GM23338 (cell line): ENCODE measurements at regions not wholly inside any gene's neighbourhood (a gene's known extent, or its start where the extent isn't known, plus 50 kb on each side); places are given as distances from the start of the nearest gene placed in this dataset.

ENCODE experiments used
- ATAC-seq: fragments of 200-7000 bp; cut with Tn5 transposase; 3 replicates; pipeline ENCODE4 v1.9.1; 2020
- DNase-seq: peaks from one replicate; pipeline ENCODE4 v3.0.0-alpha.2; 2015; ENCODE audit warnings: low spot score
- H2AFZ ChIP-seq: fragments of 200-600 bp; sonication (generic); 2 replicates; pipeline ENCODE4 v1.8.0; 2016; ENCODE audit warnings: antibody characterized with exemption, mild to moderate bottlenecking, moderate library complexity
- H3F3A ChIP-seq: fragments of 200-600 bp; sonication (generic); replicated peaks from 2 replicates; pipeline ENCODE4 v1.8.0; 2017; ENCODE audit warnings: antibody characterized with exemption, mixed run types, low read depth
- H3K27ac ChIP-seq: fragments of 200-600 bp; sonication (generic); 2 replicates; pipeline ENCODE4 v1.6.1; 2016; ENCODE audit warnings: low read depth
- H3K27me3 ChIP-seq: fragments of 200-600 bp; sonication (generic); 2 replicates; pipeline ENCODE4 v1.8.0; 2016; ENCODE audit warnings: mild to moderate bottlenecking, mixed run types, moderate library complexity; ENCODE audit not compliant: insufficient read depth
- H3K36me3 ChIP-seq: fragments of 200-600 bp; sonication (generic); 2 replicates; pipeline ENCODE4 v1.8.0; 2016; ENCODE audit warnings: mild to moderate bottlenecking; ENCODE audit not compliant: insufficient read depth
- H3K4me1 ChIP-seq: fragments of 200-600 bp; sonication (generic); 2 replicates; pipeline ENCODE4 v1.8.0; 2016; ENCODE audit warnings: mild to moderate bottlenecking, moderate library complexity; ENCODE audit not compliant: insufficient read depth
- H3K4me2 ChIP-seq: fragments of 200-600 bp; sonication (generic); 2 replicates; pipeline ENCODE4 v1.7.1; 2017; ENCODE audit warnings: mixed run types
- H3K4me3 ChIP-seq: fragments of 200-600 bp; sonication (generic); 2 replicates; pipeline ENCODE4 v1.6.1; 2016; ENCODE audit warnings: mixed run types
- H3K79me2 ChIP-seq: fragments of 200-600 bp; sonication (generic); replicated peaks from 2 replicates; pipeline ENCODE4 v1.8.0; 2017; ENCODE audit warnings: mild to moderate bottlenecking; ENCODE audit not compliant: insufficient read depth
- H3K9me2 ChIP-seq: fragments of 200-600 bp; sonication (generic); 2 replicates; pipeline ENCODE4 v1.8.0; 2017; ENCODE audit not compliant: insufficient read depth
- H4K20me1 ChIP-seq: fragments of 200-600 bp; sonication (generic); replicated peaks from 2 replicates; pipeline ENCODE4 v1.8.0; 2017; ENCODE audit warnings: mild to moderate bottlenecking; ENCODE audit not compliant: insufficient read depth
- H3K27ac Mint-ChIP-seq: 2 replicates; pipeline ENCODE4 v1.8.0; 2020; ENCODE audit warnings: inconsistent platforms, mild to moderate bottlenecking, moderate library complexity, mixed read lengths
- H3K27me3 Mint-ChIP-seq: 3 replicates; pipeline ENCODE4 v1.8.0; 2022; ENCODE audit warnings: low read depth, mild to moderate bottlenecking, moderate library complexity, mixed read lengths, inconsistent platforms; ENCODE audit not compliant: insufficient read depth, poor library complexity
- H3K36me3 Mint-ChIP-seq: 3 replicates; pipeline ENCODE4 v1.8.0; 2021; ENCODE audit warnings: low read depth, mild to moderate bottlenecking, inconsistent platforms, moderate library complexity, mixed read lengths
- H3K4me1 Mint-ChIP-seq: 3 replicates; pipeline ENCODE4 v1.8.0; 2020; ENCODE audit warnings: mild to moderate bottlenecking, inconsistent platforms, mixed read lengths
- H3K4me3 Mint-ChIP-seq: 3 replicates; pipeline ENCODE4 v1.8.0; 2021; ENCODE audit warnings: moderate library complexity, mild to moderate bottlenecking, inconsistent platforms, mixed read lengths
- H3K9me3 Mint-ChIP-seq: 3 replicates; pipeline ENCODE4 v1.8.0; 2020; ENCODE audit warnings: moderate library complexity, mild to moderate bottlenecking, inconsistent platforms, mixed read lengths
- CREB1 ChIP-seq: fragments of 250-450 bp; sonication (Bioruptor Pico); IDR thresholded peaks from 2 replicates; pipeline ENCODE4 v1.5.0; 2020; ENCODE audit warnings: low read depth, mild to moderate bottlenecking, moderate library complexity
- EZH2 ChIP-seq: fragments of 200-600 bp; sonication (generic); IDR thresholded peaks from one replicate; pipeline ENCODE4 v1.8.0; 2017; ENCODE audit warnings: antibody characterized with exemption, mild to moderate bottlenecking, low read depth; ENCODE audit not compliant: unreplicated experiment
- NANOG ChIP-seq: IDR thresholded peaks from 2 replicates; pipeline ENCODE4 v1.6.1; 2016; ENCODE audit warnings: antibody characterized with exemption, borderline replicate concordance
- ZNF114 ChIP-seq: fragments of 250-450 bp; sonication (Bioruptor Pico); IDR thresholded peaks from 2 replicates; pipeline ENCODE4 v1.5.0; 2020; ENCODE audit warnings: mild to moderate bottlenecking, moderate library complexity
- ZNF462 ChIP-seq: fragments of 250-450 bp; sonication (Bioruptor Pico); IDR thresholded peaks from 2 replicates; pipeline ENCODE4 v1.5.0; 2020; ENCODE audit warnings: mild to moderate bottlenecking, moderate library complexity

DNA sequence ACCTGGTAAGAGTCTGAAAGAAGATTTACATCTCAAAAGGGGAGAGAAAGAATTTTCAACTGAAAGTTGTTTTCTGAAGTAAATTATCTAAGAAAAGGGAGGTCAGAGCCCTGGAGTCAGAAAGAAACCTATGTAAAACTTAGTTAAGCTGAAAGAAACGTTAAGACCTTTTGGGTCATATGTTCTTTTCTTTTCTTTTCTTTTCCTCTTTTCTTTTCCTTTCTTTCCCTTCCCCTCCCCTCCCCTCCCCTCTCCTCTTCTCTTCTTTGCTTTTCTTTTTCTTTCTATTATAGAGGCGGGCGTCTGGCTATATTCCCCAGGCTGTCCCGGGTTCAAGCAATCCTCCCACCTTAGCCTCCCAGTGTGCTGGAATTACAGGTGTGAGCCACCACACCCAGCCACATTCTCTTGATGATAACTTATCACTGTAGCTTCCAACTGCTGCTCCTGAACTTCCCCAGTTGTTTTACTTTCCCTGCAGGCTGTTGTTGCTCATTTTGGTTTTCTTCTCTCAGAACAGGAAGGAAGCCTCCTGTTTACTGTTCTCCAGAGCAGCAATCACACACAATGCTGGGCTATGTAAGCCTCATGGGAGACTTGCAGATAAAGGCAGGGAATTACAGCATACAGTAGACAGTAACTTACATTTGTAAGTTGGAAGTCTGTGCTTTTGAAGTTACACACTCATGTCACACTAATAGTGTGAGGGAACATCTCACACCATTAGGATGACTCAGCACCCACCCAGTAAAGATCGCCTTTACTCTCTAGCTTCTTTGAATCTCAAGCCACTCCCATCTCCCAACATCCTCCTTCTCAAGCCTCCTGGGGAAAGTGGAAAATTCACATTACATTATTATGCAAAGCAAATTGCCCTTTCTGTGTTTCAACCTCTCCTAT lies 2216.6 kb upstream of the WWC1 start:
- no peak overlapping the region for H2AFZ ChIP-seq
- no peaks in the 10 kb centered on the region for H3F3A ChIP-seq
- Mint-ChIP-seq H3K9me3 (no peaks in the 10 kb centered on the region; the same call in 1 of the 3 replicates), H3K4me3 (peak overlapping the region; percentile 67), H3K27me3 (peaks cover 5% of the 10 kb centered on the region), H3K36me3 (no peaks in the 10 kb centered on the region), H3K4me1 (peaks cover 61% of the 10 kb centered on the region), H3K27ac (peak overlapping the region; percentile 98)
- H3K79me2 ChIP-seq, result no peaks in the 10 kb centered on the region
- ATAC-seq (peak; percentile 50), DNase-seq (peak; percentile 74)
- H3K36me3 ChIP-seq, result no peaks in the 10 kb centered on the region
- 0 out of 2 replicates have a peak, but pooled peaks cover 5% of the 10 kb centered on the region for H3K9me2 ChIP-seq
- H3K4me2 ChIP-seq, result peak overlapping the region; percentile 45
- TF ChIP-seq EZH2 (no peak), ZNF114 (CRISPR knock-in tag) (peak; percentile 86; the same call in 1 of the 2 replicates), ZNF462 (peak; percentile 74), NANOG (no peak), CREB1 (CRISPR knock-in tag) (peak; percentile 2; the same call in 1 of the 2 replicates)
- peak overlapping the region; percentile 12 for H3K4me3 ChIP-seq
- H4K20me1 ChIP-seq, result no peaks in the 10 kb centered on the region
- H3K27ac ChIP-seq, result peak overlapping the region; percentile 97
- peaks cover 31% of the 10 kb centered on the region for H3K4me1 ChIP-seq
- no peaks in the 10 kb centered on the region for H3K27me3 ChIP-seq
